GM18508 (cell line): ENCODE measurements at regions not wholly inside any gene's neighbourhood (a gene's known extent, or its start where the extent isn't known, plus 50 kb on each side); places are given as distances from the start of the nearest gene placed in this dataset.

ENCODE experiments used
- ATAC-seq: cut with Tn5 transposase; IDR thresholded peaks from one replicate; pipeline ENCODE4 v1.9.1; 2021; ENCODE audit warnings: moderate number of reproducible peaks; ENCODE audit not compliant: insufficient read depth, unreplicated experiment

DNA sequence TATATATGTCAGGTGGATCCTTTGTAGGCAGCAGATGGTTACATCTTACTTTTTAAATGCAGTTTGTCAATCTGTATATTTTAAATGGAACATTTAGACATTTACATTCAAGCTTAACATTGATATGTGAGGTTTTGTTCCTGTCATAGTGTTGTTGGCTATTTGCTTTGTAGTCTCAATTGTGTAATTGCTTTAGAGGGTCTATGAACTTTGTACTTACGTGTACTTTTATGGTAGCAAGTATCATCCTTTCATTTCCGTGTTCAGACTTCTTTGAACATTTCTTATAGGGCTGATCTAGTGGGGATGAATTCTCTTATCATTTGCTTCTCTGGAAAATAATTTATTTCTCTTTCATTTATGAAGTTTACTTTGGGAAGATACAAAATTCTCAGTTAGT, 656.0 kb downstream of the OTOL1 start:
- no peak for ATAC-seq

DNA sequence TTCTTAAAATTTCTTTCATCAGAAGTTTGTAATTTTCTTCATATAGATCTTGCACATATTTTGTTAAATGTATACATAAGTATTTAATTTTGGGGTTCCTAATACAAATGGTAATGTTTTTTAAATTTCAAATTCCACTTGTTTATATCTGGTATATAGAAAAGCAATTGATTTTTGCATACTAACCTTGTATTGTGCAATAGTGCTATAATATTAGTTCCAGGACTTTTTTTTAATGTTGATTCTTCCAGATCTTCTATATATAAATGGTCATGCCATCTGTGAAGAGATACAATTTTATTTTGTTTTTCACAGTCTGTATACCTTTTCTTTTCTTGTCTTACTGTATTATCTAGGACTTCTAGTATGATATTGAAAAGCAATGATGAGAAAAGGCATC, 665.0 kb downstream of the OTOL1 start:
- no peak for ATAC-seq

DNA sequence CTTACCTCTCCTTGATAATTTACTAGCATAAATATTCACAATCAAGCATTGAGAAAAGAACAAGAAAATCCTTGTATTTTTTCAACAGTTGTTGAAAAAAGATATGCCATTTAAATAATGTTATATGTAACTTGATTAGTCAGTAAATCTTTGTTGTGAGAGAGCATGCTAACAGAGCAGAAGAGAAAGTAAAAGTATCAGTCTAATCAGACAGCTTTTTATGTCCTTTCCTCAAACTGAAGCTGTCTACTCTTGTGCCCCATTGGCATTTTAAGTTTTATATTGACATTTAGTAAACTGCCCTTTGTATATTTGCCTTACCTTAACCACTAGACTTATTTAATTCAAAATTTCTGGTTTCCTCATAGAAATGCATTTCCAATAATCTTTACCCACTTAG, 668.7 kb downstream of the OTOL1 start:
- no peak for ATAC-seq

DNA sequence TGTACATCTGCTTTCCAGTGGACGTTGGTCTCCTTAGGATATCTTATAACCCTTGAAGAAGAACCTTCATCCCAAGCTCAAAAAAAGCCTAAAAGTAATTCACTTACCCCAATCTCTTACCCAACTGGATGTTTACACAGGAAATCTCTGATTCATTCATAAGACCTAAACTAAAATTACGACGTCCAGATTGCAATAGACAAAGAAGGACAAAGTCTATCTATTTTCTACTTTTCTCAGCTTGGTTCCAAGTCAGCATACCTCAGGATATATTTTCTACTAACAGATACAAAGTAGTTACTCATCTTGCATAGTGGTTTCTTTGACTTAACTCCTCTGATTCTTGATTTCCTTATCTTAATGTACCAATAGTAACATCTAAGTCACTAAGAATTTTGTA, 669.9 kb downstream of the OTOL1 start:
- no peak for ATAC-seq

- ATAC-seq = no peak
Measured at GRCh38 chr3:162168715-162169114, 672.1 kb downstream of the OTOL1 start.

DNA sequence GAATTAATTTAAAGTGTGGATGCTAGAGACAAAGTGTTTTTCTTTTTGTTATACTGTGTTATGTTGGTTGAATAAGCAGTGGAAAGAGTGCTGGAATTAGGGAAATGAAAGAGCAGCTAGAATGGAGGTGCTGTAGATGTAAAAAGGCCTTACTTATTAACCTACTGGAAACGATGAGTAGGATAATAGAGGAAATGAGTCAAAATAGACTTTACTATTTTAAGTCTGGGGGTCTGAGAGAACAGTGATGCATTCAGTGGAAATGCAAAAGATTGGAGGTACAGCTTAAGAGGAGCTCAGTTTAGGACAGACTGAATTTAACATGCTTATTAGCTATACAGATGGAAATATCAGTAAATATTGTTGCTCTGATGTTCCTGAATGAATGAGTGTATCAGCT, 674.0 kb downstream of the OTOL1 start:
- ATAC-seq = no peak

GRCh38 chr3:162171970-162172369, 675.4 kb downstream of the OTOL1 start:
- no peak for ATAC-seq

- ATAC-seq = no peak
Measured at GRCh38 chr3:162175145-162175544, 678.5 kb downstream of the OTOL1 start.

DNA sequence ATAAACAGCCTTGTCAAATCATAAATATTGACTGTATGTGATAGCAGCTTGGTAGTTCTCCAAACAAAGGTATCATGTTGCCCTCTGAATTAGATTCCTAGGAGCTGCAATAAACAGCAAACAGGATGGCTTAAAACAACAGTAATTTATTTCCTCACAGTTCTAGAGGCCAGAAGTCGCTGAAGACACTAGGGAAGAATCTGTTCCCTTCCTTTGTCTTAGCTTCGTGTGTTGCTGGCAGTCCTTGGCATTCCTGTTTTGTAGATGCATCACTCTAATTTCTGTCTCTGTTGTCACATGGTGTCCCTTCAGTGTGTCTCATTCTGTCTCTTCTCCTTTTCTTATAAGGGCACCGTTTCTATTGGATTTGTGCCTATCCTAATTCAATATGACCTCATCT, 679.3 kb downstream of the OTOL1 start:
- no peak for ATAC-seq

DNA sequence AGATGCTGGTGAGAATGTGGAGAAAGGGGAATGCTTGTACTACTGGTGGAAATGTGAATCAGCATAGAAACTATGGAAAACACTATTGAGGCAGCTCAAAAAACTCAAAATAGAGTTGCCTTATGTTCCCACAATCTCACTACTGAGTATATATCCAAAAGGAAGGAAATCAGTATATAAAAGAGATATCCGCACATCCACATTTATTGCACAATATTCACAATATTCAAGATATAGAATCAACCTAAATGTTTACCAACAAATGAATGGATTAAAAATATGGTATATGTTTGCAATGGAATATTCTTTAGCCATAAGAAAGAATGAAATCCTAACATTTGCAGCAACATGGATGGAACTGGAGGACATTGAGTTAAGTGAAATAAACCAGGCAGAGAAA, 686.8 kb downstream of the OTOL1 start:
- no peak for ATAC-seq

GRCh38 chr3:162192340-162193029, 695.9 kb downstream of the OTOL1 start:
- no peak for ATAC-seq

DNA sequence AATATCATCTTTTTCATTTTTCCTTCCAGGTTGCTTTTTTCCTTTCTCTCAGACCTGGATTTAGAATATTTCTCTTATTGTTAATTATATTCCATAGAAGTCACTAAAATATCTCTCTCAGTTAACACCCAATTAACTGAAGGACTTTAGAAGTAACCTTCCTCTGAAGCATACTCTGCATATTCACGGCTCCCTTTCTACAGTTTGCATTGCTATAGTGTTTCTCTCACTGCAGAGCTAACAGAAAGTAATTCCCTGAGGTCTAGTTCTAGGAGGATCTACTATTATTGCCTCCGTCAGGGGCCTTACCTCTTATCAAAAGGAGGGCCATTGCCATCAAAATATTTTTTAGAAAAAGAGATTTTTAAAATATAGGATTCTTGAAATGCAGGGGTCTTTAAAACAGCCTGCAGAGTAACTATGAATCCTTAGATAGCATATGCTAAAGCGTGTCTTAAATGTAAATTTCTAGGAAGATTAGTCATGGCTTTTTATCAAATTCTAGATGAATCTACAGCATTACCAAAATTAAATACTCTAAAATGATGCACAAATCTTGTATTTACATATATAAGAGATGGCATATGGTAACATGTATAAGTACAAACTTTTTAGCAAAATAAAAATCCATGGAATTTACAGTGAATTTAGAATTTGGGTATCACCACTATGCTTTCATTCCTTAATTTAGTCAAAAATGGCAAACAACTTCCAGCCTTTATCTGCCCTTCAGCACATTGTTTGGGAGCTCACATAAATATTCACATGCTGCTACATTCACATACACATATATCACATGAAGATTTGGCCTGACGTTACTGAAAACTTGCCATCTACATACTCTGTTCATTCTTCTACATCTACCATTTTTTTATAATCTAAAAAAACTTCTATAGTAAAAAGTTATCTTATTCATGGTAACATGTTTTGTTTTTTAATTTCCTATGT, 696.8 kb downstream of the OTOL1 start:
- no peak for ATAC-seq

DNA sequence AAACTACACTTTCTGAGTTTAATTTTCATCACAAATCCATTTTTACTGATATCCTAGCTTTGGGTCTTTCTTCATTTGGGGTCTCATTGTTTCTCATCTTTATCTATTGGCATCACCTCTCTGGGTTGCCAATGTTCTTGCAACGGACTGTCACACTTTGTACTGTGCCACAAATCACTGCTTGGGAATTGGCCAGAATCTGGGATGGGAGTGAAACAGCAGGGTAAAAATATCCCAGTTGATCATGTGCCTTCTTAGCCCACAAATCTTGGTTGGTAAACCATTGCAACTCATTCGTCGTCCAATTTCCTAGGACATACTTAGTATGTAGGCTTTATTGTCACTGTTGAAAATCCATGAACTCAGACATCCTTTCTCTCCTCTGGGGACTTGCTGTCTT, 698.5 kb downstream of the OTOL1 start:
- ATAC-seq = no peak

DNA sequence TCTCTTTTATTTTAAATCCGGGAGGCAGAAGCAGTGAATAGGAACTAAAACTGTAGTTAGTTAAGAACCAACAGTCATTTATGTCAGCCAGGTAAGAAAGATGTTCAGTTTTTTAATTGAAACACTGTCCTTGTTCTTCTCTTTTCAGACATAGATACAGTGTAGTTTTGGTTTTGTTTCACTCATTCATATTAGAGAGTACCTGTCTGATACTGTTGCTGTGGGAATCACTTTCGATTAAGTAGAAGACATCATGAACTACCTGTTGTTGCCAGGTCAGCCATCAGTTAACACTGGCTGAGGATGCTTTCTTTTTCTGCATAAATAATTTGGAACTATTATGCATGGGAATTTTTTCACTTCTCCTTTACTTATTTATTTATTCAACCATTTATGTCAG, 700.4 kb downstream of the OTOL1 start:
- ATAC-seq = no peak

DNA sequence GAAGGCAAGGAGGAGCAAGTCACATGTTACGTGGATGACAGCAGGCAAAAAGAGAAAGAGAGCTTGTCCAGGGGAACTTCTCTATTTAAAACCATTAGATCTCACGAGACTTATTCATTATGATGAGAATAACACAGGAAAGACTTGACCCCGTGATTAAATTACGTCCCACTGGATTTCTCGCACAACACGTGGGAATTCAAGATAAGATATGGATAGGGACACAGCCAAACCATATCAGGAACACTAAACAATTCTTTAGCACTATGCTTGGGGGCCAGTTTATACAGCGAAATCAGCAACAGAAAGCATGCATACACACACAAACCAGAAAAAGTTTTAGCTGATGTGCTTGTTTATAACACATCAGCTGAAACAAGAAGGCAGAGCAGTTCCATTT, 704.2 kb downstream of the OTOL1 start:
- no peak for ATAC-seq

- ATAC-seq = no peak
Measured at GRCh38 chr3:162206648-162207047, 710.0 kb downstream of the OTOL1 start.

- ATAC-seq = no peak
Measured at GRCh38 chr3:162211470-162211869, 714.9 kb downstream of the OTOL1 start.

DNA sequence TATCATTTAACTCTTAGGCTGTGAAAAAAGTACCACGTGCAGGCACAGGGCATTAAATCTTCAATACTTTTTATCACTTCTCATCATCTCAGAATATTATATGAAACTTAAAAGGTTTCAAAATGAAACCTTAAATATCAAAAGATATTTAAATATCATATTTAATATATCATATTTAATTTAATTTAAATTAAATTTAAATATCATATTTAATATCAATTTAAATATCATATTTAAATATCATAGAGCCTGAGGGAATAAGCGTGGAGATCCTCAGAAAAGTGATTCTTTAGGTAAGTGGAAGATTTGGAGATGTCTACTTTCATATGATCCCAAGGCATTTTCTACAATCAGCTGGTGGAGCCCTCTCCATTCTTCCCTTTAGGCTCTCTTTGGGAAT, 716.6 kb downstream of the OTOL1 start:
- ATAC-seq = no peak

DNA sequence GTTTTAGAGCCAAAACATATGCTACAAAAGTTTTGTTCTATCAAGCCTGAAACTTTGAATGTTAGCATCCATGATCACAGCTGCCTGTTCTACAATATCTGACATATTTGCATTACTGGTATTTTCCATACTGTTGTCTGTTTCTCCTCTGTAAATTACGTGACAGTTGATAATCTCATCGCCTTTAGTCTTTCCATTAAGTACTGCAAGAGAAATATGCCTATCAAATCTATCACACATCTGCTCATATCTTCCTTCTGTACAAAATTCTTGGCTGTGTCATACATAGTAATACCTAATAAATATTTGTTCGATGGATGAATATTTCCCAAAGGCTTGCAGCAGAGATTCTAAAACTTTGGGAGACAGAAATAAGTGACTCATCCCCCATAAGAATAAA, 717.3 kb downstream of the OTOL1 start:
- ATAC-seq = no peak

DNA sequence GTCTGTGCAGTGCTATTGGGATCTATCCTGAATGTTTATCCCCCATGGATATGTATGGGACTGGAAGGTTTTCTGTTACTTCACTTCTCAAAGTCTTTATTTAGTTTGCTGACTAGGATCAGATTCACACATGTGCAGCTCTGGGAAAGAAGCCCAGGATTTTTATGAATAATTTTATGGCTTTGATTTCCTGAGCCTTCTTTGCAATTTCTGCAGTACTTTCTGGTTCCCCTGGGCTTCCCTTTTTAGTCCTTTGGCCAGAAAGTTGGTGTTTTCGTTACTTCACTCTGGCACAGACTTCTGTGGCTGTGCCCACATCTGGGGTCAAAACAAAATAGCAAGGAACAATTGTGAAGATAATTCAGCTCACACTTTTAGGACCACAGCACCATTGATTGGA, 721.0 kb downstream of the OTOL1 start:
- no peak for ATAC-seq

DNA sequence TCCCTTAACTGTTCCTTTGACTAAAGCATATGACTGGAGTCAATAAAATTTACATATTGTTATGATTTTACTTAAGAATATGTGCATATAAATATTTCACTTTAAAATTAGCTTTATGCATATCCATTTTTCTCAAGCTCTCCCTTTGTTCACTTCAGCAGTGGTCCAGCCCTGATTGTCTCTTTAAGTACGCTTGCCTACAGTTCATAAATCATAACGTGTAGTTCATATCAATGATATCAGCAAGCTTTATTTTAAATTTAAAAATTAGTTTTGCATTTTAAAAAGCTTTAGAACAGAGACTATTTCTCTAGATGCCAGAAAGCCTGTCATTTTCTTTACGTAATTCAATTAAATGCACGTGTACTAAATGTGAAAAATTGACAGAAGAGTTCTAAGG, 721.9 kb downstream of the OTOL1 start:
- no peak for ATAC-seq

DNA sequence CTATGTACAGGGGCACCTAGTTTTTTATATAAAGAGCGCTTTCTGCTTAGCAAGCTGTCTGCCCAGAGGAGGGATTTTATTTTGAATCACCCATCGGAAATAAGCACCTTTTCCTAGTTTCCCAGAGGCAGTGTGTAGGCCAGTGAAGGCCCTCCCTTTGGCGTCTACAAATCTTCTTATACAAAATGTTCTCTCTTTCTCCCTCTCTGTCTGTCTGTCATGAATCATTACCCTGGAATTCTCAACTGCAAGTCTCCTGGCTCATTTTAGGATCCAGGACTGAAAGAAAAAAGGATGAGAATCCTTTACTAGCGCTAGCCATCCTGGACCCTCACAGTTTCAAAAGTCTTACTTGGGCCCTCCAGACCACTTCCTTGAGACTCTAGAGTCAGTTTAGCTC, 728.1 kb downstream of the OTOL1 start:
- ATAC-seq = no peak
